ENCODE measurements at regions not wholly inside any gene's neighbourhood (a gene's known extent, or its start where the extent isn't known, plus 50 kb on each side); places are given as distances from the start of the nearest gene placed in this dataset.

DNA sequence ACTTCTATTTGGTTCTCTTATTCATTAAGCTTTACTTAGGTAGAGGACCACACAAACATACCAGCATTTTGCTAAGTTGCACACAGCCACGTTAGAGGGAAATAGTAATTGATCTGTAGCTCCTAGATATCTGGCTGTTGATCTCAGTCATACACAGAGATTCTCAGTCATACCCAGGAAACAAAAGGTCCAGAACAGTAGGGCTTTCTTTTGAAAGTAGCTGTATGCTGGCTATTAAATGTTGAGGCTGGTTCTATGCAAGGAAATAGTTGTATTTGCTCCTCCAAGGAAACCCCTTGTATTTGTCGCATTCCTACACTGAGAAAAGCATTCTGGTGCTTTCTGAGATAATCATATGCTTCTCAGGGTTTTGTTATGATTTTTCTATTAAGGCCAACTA, 523.8 kb downstream of the SOX2 start:
- TF ChIP-seq, protein P1, sequence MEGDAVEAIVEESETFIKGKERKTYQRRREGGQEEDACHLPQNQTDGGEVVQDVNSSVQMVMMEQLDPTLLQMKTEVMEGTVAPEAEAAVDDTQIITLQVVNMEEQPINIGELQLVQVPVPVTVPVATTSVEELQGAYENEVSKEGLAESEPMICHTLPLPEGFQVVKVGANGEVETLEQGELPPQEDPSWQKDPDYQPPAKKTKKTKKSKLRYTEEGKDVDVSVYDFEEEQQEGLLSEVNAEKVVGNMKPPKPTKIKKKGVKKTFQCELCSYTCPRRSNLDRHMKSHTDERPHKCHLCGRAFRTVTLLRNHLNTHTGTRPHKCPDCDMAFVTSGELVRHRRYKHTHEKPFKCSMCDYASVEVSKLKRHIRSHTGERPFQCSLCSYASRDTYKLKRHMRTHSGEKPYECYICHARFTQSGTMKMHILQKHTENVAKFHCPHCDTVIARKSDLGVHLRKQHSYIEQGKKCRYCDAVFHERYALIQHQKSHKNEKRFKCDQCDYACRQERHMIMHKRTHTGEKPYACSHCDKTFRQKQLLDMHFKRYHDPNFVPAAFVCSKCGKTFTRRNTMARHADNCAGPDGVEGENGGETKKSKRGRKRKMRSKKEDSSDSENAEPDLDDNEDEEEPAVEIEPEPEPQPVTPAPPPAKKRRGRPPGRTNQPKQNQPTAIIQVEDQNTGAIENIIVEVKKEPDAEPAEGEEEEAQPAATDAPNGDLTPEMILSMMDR (IDR thresholded peaks at IDR 0.05; ENCODE audit: insufficient read depth, low read length), result no peak
- no peak for TF ChIP-seq SPI1 (IDR thresholded peaks at IDR 0.05; ENCODE audit: borderline replicate concordance, low read depth)
- TF ChIP-seq, protein P2, sequence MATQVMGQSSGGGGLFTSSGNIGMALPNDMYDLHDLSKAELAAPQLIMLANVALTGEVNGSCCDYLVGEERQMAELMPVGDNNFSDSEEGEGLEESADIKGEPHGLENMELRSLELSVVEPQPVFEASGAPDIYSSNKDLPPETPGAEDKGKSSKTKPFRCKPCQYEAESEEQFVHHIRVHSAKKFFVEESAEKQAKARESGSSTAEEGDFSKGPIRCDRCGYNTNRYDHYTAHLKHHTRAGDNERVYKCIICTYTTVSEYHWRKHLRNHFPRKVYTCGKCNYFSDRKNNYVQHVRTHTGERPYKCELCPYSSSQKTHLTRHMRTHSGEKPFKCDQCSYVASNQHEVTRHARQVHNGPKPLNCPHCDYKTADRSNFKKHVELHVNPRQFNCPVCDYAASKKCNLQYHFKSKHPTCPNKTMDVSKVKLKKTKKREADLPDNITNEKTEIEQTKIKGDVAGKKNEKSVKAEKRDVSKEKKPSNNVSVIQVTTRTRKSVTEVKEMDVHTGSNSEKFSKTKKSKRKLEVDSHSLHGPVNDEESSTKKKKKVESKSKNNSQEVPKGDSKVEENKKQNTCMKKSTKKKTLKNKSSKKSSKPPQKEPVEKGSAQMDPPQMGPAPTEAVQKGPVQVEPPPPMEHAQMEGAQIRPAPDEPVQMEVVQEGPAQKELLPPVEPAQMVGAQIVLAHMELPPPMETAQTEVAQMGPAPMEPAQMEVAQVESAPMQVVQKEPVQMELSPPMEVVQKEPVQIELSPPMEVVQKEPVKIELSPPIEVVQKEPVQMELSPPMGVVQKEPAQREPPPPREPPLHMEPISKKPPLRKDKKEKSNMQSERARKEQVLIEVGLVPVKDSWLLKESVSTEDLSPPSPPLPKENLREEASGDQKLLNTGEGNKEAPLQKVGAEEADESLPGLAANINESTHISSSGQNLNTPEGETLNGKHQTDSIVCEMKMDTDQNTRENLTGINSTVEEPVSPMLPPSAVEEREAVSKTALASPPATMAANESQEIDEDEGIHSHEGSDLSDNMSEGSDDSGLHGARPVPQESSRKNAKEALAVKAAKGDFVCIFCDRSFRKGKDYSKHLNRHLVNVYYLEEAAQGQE (IDR thresholded peaks at IDR 0.05; ENCODE audit: insufficient replicate concordance, low read depth), result no peak

All from HL-60 (cell line).